Neural crest cell (in vitro differentiated cells): ENCODE measurements at regions not wholly inside any gene's neighbourhood (a gene's known extent, or its start where the extent isn't known, plus 50 kb on each side); places are given as distances from the start of the nearest gene placed in this dataset.

Experiments
- DNase-seq: peaks from one replicate; pipeline ENCODE4 v3.0.0; 2021; ENCODE audit warnings: low read depth, mixed read lengths, low spot score
- H3K27ac Mint-ChIP-seq: one replicate; pipeline ENCODE4 v1.8.0; 2021; ENCODE audit warnings: mild to moderate bottlenecking, mixed read lengths; ENCODE audit not compliant: unreplicated experiment
- H3K27me3 Mint-ChIP-seq: 2 replicates; pipeline ENCODE4 v1.8.0; 2021; ENCODE audit warnings: low read depth, mild to moderate bottlenecking, mixed read lengths
- H3K36me3 Mint-ChIP-seq: 2 replicates; pipeline ENCODE4 v1.8.0; 2021; ENCODE audit warnings: low read depth, mild to moderate bottlenecking, mixed read lengths
- H3K4me1 Mint-ChIP-seq: 2 replicates; pipeline ENCODE4 v1.8.0; 2021; ENCODE audit warnings: mixed read lengths
- H3K4me3 Mint-ChIP-seq: one replicate; pipeline ENCODE4 v1.8.0; 2021; ENCODE audit warnings: mild to moderate bottlenecking, mixed read lengths
- H3K9me3 Mint-ChIP-seq: 2 replicates; pipeline ENCODE4 v1.8.0; 2021; ENCODE audit warnings: mixed read lengths
- CTCF ChIP-seq: fragments of 200-600 bp; sonication (generic); conservative IDR thresholded peaks from 2 replicates; pipeline ENCODE4 v1.5.0; 2021; ENCODE audit warnings: antibody characterized with exemption, mild to moderate bottlenecking

GRCh38 chr9:115277301-115277700 is 159.3 kb upstream of the TNC start:
- Mint-ChIP-seq H3K27ac (no peak overlapping the region), H3K27me3 (no peaks in the 10 kb centered on the region), H3K36me3 (no peaks in the 10 kb centered on the region), H3K4me1 (no peaks in the 10 kb centered on the region), H3K4me3 (no peak overlapping the region), H3K9me3 (peaks cover 3% of the 10 kb centered on the region)
- no peak for TF ChIP-seq CTCF
- DNase-seq = no peak

- Mint-ChIP-seq H3K27ac (no peak overlapping the region), H3K36me3 (no peaks in the 10 kb centered on the region), H3K4me1 (no peaks in the 10 kb centered on the region), H3K27me3 (no peaks in the 10 kb centered on the region), H3K9me3 (no peaks in the 10 kb centered on the region), H3K4me3 (no peak overlapping the region)
- no peak for DNase-seq
- no peak for TF ChIP-seq CTCF
Observed at GRCh38 chr9:115278326-115279035, 160.5 kb upstream of the TNC start.

DNA sequence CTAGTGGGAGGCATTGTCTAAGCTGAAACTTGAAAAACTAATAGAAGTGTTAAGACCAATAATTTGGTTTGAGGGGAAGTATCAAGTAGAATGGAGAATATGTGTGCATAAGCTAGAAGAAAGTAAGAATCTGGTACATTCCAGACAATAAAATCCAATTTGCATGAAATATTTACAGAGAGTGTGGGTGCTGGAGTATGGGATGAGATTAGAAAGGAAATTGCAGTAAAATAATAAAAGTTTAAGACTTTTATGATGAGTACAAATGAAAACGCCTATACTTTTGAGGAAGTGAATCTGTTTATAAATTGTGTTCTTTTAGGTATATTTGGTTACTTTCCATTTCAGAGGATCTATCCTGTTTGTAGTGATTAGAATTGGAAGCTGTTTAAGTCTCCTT is 165.4 kb upstream of the TNC start:
- no peak for TF ChIP-seq CTCF
- Mint-ChIP-seq H3K9me3 (no peaks in the 10 kb centered on the region), H3K4me1 (no peaks in the 10 kb centered on the region), H3K27me3 (no peaks in the 10 kb centered on the region), H3K36me3 (no peaks in the 10 kb centered on the region), H3K27ac (no peak overlapping the region), H3K4me3 (no peak overlapping the region)
- no peak for DNase-seq

- no peak for DNase-seq
- no peaks in the 10 kb centered on the region for H3K36me3 Mint-ChIP-seq
- H3K27me3 Mint-ChIP-seq = no peaks in the 10 kb centered on the region
- no peaks in the 10 kb centered on the region for H3K9me3 Mint-ChIP-seq
- no peaks in the 10 kb centered on the region for H3K4me1 Mint-ChIP-seq
- H3K4me3 Mint-ChIP-seq = no peak overlapping the region
- no peak for TF ChIP-seq CTCF
- H3K27ac Mint-ChIP-seq = no peak overlapping the region
Observed at GRCh38 chr9:115285836-115286235, 167.9 kb upstream of the TNC start.

DNA sequence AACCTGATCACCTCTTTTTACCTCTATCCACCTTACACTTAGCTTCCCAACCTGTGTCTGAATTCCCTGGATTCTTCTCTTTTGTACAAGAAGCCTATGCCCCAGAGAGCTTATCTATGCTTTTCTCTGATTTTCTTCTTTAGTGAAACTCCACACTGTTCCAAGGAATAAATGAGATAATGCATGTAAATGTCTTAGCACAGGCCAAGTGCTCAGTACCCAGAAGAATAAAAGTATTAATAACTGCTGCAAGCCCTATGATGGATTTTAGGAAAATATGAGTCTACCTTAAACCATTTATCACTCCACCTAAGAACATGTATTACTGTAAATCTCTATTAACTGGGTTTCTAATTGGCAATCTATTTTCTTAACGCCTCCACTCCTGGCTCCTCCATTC is 168.5 kb upstream of the TNC start:
- no peaks in the 10 kb centered on the region for H3K27me3 Mint-ChIP-seq
- no peak overlapping the region for H3K4me3 Mint-ChIP-seq
- H3K36me3 Mint-ChIP-seq = no peaks in the 10 kb centered on the region
- no peak for DNase-seq
- H3K9me3 Mint-ChIP-seq = no peaks in the 10 kb centered on the region
- peaks cover 4% of the 10 kb centered on the region for H3K4me1 Mint-ChIP-seq
- no peak overlapping the region for H3K27ac Mint-ChIP-seq
- TF ChIP-seq CTCF = no peak
